KMS-11 (cell line): ENCODE measurements at regions not wholly inside any gene's neighbourhood (a gene's known extent, or its start where the extent isn't known, plus 50 kb on each side); places are given as distances from the start of the nearest gene placed in this dataset.

Experiments used
- H2AFZ ChIP-seq: fragments of 200-600 bp; sonication (generic); 2 replicates; pipeline ENCODE4 v1.6.1; 2016; ENCODE audit warnings: antibody characterized with exemption, mixed run types, low read depth
- H3K27ac ChIP-seq: fragments of 200-600 bp; sonication (generic); 2 replicates; pipeline ENCODE4 v1.6.1; 2016; ENCODE audit warnings: mild to moderate bottlenecking, mixed run types
- H3K27me3 ChIP-seq: fragments of 200-600 bp; sonication (generic); 2 replicates; pipeline ENCODE4 v1.6.1; 2017; ENCODE audit warnings: mild to moderate bottlenecking, low read depth, mixed run types, moderate library complexity; ENCODE audit not compliant: insufficient read depth
- H3K36me3 ChIP-seq: fragments of 200-600 bp; sonication (generic); 2 replicates; pipeline ENCODE4 v1.6.1; 2017; ENCODE audit warnings: mild to moderate bottlenecking, mixed run types; ENCODE audit not compliant: insufficient read depth
- H3K4me1 ChIP-seq: fragments of 200-600 bp; sonication (generic); 2 replicates; pipeline ENCODE4 v1.6.1; 2016; ENCODE audit warnings: mild to moderate bottlenecking, low read depth, mixed run types; ENCODE audit not compliant: poor library complexity, severe bottlenecking
- H3K4me2 ChIP-seq: fragments of 200-600 bp; sonication (generic); 2 replicates; pipeline ENCODE4 v1.7.0; 2016; ENCODE audit warnings: mild to moderate bottlenecking, mixed run types
- H3K4me3 ChIP-seq: fragments of 200-600 bp; sonication (generic); IDR thresholded peaks from 2 replicates; pipeline ENCODE4 v1.6.1; 2017; ENCODE audit warnings: low read depth, low read length, mixed read lengths; ENCODE audit not compliant: insufficient read depth
- H3K79me2 ChIP-seq: fragments of 200-600 bp; sonication (generic); 2 replicates; pipeline ENCODE4 v1.6.1; 2016; ENCODE audit warnings: low read depth, mixed run types; ENCODE audit not compliant: insufficient read depth
- H3K9ac ChIP-seq: fragments of 200-600 bp; sonication (generic); 2 replicates; pipeline ENCODE4 v1.6.1; 2016; ENCODE audit warnings: mild to moderate bottlenecking, mixed run types
- H4K20me1 ChIP-seq: fragments of 200-600 bp; sonication (generic); 2 replicates; pipeline ENCODE4 v1.6.1; 2016; ENCODE audit warnings: mild to moderate bottlenecking, mixed run types; ENCODE audit not compliant: insufficient read depth
- CTCF ChIP-seq: fragments of 200-600 bp; sonication (generic); conservative IDR thresholded peaks from 2 replicates; pipeline ENCODE4 v1.6.1; 2017; ENCODE audit warnings: low read depth, mild to moderate bottlenecking, antibody characterized with exemption, low read length, moderate library complexity, mixed read lengths

GRCh38 chr14:38469156-38469555 lies 213.3 kb upstream of the CLEC14A start:
- Histone ChIP-seq H3K9ac (no peak overlapping the region), H4K20me1 (no peaks in the 10 kb centered on the region), H3K4me3 (no peak overlapping the region), H3K4me2 (no peak overlapping the region), H3K36me3 (no peaks in the 10 kb centered on the region), H3K4me1 (no peaks in the 10 kb centered on the region), H3K27ac (no peak overlapping the region), H3K27me3 (no peaks in the 10 kb centered on the region), H2AFZ (no peak overlapping the region), H3K79me2 (no peaks in the 10 kb centered on the region)
- TF ChIP-seq CTCF, result no peak

- Histone ChIP-seq H3K4me1 (no peaks in the 10 kb centered on the region), H3K4me3 (no peak overlapping the region), H3K4me2 (no peak overlapping the region), H3K27ac (no peak overlapping the region), H3K79me2 (no peaks in the 10 kb centered on the region), H2AFZ (no peak overlapping the region), H3K9ac (no peak overlapping the region), H3K27me3 (no peaks in the 10 kb centered on the region), H3K36me3 (no peaks in the 10 kb centered on the region), H4K20me1 (no peaks in the 10 kb centered on the region)
- TF ChIP-seq CTCF, result no peak
Observed at GRCh38 chr14:38442208-38442607, 186.3 kb upstream of the CLEC14A start.

GRCh38 chr14:38432186-38432585 lies 176.3 kb upstream of the CLEC14A start:
- Histone ChIP-seq H3K79me2 (no peaks in the 10 kb centered on the region), H3K27me3 (no peaks in the 10 kb centered on the region), H2AFZ (no peak overlapping the region), H3K4me3 (no peak overlapping the region), H3K4me2 (no peak overlapping the region), H3K27ac (no peak overlapping the region), H3K9ac (no peak overlapping the region), H3K4me1 (no peaks in the 10 kb centered on the region), H3K36me3 (no peaks in the 10 kb centered on the region), H4K20me1 (no peaks in the 10 kb centered on the region)
- no peak for TF ChIP-seq CTCF

GRCh38 chr14:38431156-38431555 lies 175.3 kb upstream of the CLEC14A start:
- Histone ChIP-seq H3K27ac (no peak overlapping the region), H3K4me2 (no peak overlapping the region), H2AFZ (no peak overlapping the region), H3K27me3 (no peaks in the 10 kb centered on the region), H3K4me1 (no peaks in the 10 kb centered on the region), H4K20me1 (no peaks in the 10 kb centered on the region), H3K9ac (no peak overlapping the region), H3K79me2 (no peaks in the 10 kb centered on the region), H3K36me3 (no peaks in the 10 kb centered on the region), H3K4me3 (no peak overlapping the region)
- no peak for TF ChIP-seq CTCF

GRCh38 chr14:38430522-38430921 lies 174.6 kb upstream of the CLEC14A start:
- Histone ChIP-seq H3K4me2 (no peak overlapping the region), H3K36me3 (no peaks in the 10 kb centered on the region), H2AFZ (no peak overlapping the region), H3K79me2 (no peaks in the 10 kb centered on the region), H3K4me3 (no peak overlapping the region), H3K27me3 (no peaks in the 10 kb centered on the region), H3K27ac (no peak overlapping the region), H4K20me1 (no peaks in the 10 kb centered on the region), H3K4me1 (no peaks in the 10 kb centered on the region), H3K9ac (no peak overlapping the region)
- no peak for TF ChIP-seq CTCF
